Sigmoid colon (tissue), 4 donors: ENCODE measurements at regions not wholly inside any gene's neighbourhood (a gene's known extent, or its start where the extent isn't known, plus 50 kb on each side); places are given as distances from the start of the nearest gene placed in this dataset.

Experiments
- CTCF ChIP-seq, 4 experiments: fragments of 450-650 bp in 3 of 4; fragments of 200-600 bp in 1 of 4; IDR thresholded peaks; one replicate each; pipeline ENCODE4 v1.5.1; 2016 to 2019; ENCODE audit warnings: antibody characterized with exemption in 4 of 4, mild to moderate bottlenecking in 3 of 4, moderate library complexity in 2 of 4
- EP300 ChIP-seq, 4 donors: sonication (generic); formaldehyde crosslinking; IDR thresholded peaks; one replicate each; pipeline ENCODE4 v1.6.1; 2017; ENCODE audit warnings: antibody characterized with exemption in 4 of 4
- POLR2A ChIP-seq, 2 donors: fragments of 450-650 bp; IDR thresholded peaks; one replicate each; pipeline ENCODE4 v1.6.1; 2016; ENCODE audit warnings: antibody characterized with exemption in 2 of 2, mild to moderate bottlenecking in 2 of 2, moderate library complexity in 2 of 2

- TF ChIP-seq CTCF (IDR thresholded peaks at IDR 0.05) (no peak), POLR2A (IDR thresholded peaks at IDR 0.05) (no peak), EP300 (IDR thresholded peaks at IDR 0.05) (no peak)
Observed at GRCh38 chr4:137994853-137995252, 247.3 kb downstream of the SLC7A11 start.
